Right lobe of liver (tissue), 4 donors: ENCODE measurements at regions not wholly inside any gene's neighbourhood (a gene's known extent, or its start where the extent isn't known, plus 50 kb on each side); places are given as distances from the start of the nearest gene placed in this dataset.
"Not testable (repeated sequence)": the region's sequence is repeated elsewhere in the genome, so short reads cannot be mapped to it uniquely, and the experiment has no call there.

Experiments
- POLR2A ChIP-seq: fragments of 450-650 bp; IDR thresholded peaks from one replicate; pipeline ENCODE4 v1.6.1; 2017; ENCODE audit warnings: antibody characterized with exemption, mild to moderate bottlenecking
- TF ChIP-seq, protein P1 (sequence below), 4 donors: fragments of 200-600 bp in 3 of 4; fragments of 450-650 bp in 1 of 4; IDR thresholded peaks; one replicate each; pipeline versions ENCODE4 v1.5.1 to v1.8.0; 2016 to 2022; ENCODE audit warnings: antibody characterized with exemption in 4 of 4, mild to moderate bottlenecking in 2 of 4
- donor health status: DM: no; HTN: no; CAD: no.
- donor health status: DM: no; HTN: no; CAD: no.
- donor health status: DM: no; HTN: yes; CAD: no.

DNA sequence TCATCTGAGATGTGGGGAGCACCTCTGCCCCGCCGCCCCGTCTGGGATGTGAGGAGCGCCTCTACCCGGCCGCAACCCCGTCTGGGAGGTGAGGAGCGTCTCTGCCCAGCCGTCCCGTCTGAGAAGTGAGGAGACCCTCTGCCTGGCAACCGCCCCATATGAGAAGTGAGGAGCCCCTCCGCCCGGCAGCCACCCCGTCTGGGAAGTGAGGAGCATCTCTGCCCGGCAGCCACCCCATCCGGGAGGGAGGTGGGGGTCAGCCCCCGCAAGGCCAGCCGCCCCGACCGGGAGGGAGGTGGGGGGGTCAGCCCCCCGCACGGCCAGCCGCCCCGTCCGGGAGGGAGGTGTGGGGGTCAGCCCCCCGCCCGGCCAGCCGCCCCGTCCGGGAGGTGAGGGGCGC lies 89.9 kb downstream of the PHLDA1 start:
- TF ChIP-seq, protein P1, sequence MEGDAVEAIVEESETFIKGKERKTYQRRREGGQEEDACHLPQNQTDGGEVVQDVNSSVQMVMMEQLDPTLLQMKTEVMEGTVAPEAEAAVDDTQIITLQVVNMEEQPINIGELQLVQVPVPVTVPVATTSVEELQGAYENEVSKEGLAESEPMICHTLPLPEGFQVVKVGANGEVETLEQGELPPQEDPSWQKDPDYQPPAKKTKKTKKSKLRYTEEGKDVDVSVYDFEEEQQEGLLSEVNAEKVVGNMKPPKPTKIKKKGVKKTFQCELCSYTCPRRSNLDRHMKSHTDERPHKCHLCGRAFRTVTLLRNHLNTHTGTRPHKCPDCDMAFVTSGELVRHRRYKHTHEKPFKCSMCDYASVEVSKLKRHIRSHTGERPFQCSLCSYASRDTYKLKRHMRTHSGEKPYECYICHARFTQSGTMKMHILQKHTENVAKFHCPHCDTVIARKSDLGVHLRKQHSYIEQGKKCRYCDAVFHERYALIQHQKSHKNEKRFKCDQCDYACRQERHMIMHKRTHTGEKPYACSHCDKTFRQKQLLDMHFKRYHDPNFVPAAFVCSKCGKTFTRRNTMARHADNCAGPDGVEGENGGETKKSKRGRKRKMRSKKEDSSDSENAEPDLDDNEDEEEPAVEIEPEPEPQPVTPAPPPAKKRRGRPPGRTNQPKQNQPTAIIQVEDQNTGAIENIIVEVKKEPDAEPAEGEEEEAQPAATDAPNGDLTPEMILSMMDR (IDR thresholded peaks at IDR 0.05): not testable (repeated sequence)
- TF ChIP-seq POLR2A: not testable (repeated sequence)
